Stimulated activated naive CD8-positive, alpha-beta T cell treated with anti-CD3 and anti-CD28 coated beads, Interleukin-15, Interleukin-2, amounts not matched to agents 100 U/mL and 50 U/mL, for 24 hours (primary cell): ENCODE measurements at regions not wholly inside any gene's neighbourhood (a gene's known extent, or its start where the extent isn't known, plus 50 kb on each side); places are given as distances from the start of the nearest gene placed in this dataset.

Experiments used
- ATAC-seq: fragments of 150-1000 bp; cut with Tn5 transposase; one replicate; pipeline ENCODE4 v1.10.0; 2021
- DNase-seq: peaks from one replicate; pipeline ENCODE4 v3.0.0; 2021

DNA sequence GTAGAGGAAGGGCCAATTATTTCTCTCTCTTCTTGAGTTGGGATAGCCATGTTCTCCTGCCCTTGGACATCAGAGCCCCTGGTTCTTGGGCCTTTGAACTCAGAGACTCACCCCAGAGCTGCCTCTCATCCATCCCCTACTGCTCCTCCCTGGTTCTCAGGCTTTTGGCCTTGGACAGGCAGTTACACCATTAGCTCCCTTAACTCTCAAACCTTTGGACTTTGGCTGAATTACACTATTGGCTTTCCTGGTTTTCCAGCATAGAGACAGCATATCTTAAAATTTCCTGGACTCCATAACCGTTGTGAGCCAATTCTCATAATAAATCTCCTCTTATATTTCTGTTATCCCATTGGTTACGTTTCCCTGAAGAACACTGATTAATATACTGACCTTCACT, 63.7 kb upstream of the CHL1 start:
- DNase-seq (no peak), ATAC-seq (no peak)

DNA sequence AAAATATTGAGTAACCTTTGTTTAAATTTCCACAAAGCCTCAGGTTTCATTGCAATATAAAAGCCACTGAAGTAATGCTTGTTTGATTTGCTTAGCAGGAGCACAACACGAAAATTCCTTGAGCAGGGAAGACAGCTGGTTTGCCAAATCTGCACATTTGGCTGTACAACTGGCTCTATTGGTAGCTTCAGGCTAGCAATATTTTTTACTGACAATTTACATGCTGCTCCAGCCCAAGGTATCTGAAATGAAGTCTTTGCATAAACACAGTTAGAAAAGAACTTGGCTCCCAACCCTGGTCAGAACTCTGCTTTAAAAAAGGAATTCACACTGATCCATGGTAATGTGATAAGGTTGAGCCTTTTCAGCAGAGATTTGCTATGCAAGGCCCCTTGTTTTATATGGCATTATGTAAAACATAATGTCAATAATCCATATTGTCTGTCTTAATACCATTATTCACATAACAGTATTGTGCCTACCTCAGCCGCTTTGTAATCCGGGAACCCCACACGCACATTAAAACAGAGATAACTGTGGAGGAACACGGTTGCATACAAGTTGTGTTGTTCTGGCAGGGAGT, 55.7 kb upstream of the CHL1 start:
- DNase-seq (no peak), ATAC-seq (no peak)
